Hepatocyte (in vitro differentiated cells): ENCODE measurements at regions not wholly inside any gene's neighbourhood (a gene's known extent, or its start where the extent isn't known, plus 50 kb on each side); places are given as distances from the start of the nearest gene placed in this dataset.

Source experiments
- DNase-seq: peaks from one replicate; pipeline ENCODE4 v3.0.0-alpha.2; 2016; ENCODE audit warnings: low spot score
- H2AFZ ChIP-seq: fragments of 200-600 bp; sonication (generic); 2 replicates; pipeline ENCODE4 v1.6.0; 2016; ENCODE audit warnings: antibody characterized with exemption, mild to moderate bottlenecking
- H3K27ac ChIP-seq: fragments of 200-600 bp; sonication (generic); 2 replicates; pipeline ENCODE4 v1.5.1; 2016; ENCODE audit warnings: mild to moderate bottlenecking
- H3K27me3 ChIP-seq: fragments of 200-600 bp; sonication (generic); 2 replicates; pipeline ENCODE4 v1.6.1; 2016
- H3K36me3 ChIP-seq: fragments of 200-600 bp; sonication (generic); replicated peaks from 2 replicates; pipeline ENCODE4 v1.5.1; 2016; ENCODE audit warnings: low read depth; ENCODE audit not compliant: insufficient read depth
- H3K4me1 ChIP-seq: fragments of 200-600 bp; sonication (generic); 2 replicates; pipeline ENCODE4 v1.5.1; 2016; ENCODE audit warnings: mild to moderate bottlenecking, moderate library complexity; ENCODE audit not compliant: insufficient read depth
- H3K4me2 ChIP-seq: fragments of 200-600 bp; sonication (generic); 2 replicates; pipeline ENCODE4 v1.6.0; 2016
- H3K4me3 ChIP-seq: fragments of 200-600 bp; sonication (generic); 2 replicates; pipeline ENCODE4 v1.5.1; 2016; ENCODE audit warnings: mild to moderate bottlenecking
- H3K79me2 ChIP-seq: fragments of 200-600 bp; sonication (generic); 2 replicates; pipeline ENCODE4 v1.6.0; 2017; ENCODE audit warnings: mild to moderate bottlenecking
- H3K9me2 ChIP-seq: fragments of 200-600 bp; sonication (generic); replicated peaks from 2 replicates; pipeline ENCODE4 v1.6.0; 2017; ENCODE audit warnings: mild to moderate bottlenecking; ENCODE audit not compliant: insufficient read depth
- H3K9me3 ChIP-seq: fragments of 200-600 bp; sonication (generic); 2 replicates; pipeline ENCODE4 v1.5.1; 2016; ENCODE audit warnings: low read depth, mild to moderate bottlenecking
- H4K20me1 ChIP-seq: fragments of 200-600 bp; sonication (generic); 2 replicates; pipeline ENCODE4 v1.6.0; 2016; ENCODE audit warnings: mild to moderate bottlenecking; ENCODE audit not compliant: insufficient read depth, poor library complexity, severe bottlenecking
- EZH2 ChIP-seq: fragments of 200-600 bp; sonication (generic); IDR thresholded peaks from 2 replicates; pipeline ENCODE4 v1.6.1; 2016; ENCODE audit warnings: antibody characterized with exemption, mild to moderate bottlenecking, borderline replicate concordance
- EZH2phosphoT487 ChIP-seq: fragments of 200-600 bp; sonication (generic); IDR thresholded peaks from one replicate; pipeline ENCODE4 v1.6.1; 2018; ENCODE audit warnings: antibody characterized with exemption, mild to moderate bottlenecking, low read depth, moderate library complexity; ENCODE audit not compliant: unreplicated experiment, severe bottlenecking
- WGBS: methylation state at CpG from one replicate; pipeline ENCODE4 v1.1.6; 2016; ENCODE audit warnings: low lambda C conversion rate; ENCODE audit errors: missing lambda C conversion rate; 5-methylcytosine and 5-hydroxymethylcytosine counted together
- TF ChIP-seq, protein P1 (sequence below): fragments of 200-600 bp; sonication (generic); IDR thresholded peaks from 2 replicates; pipeline ENCODE4 v1.5.1; 2016; ENCODE audit warnings: antibody characterized with exemption, mild to moderate bottlenecking; ENCODE audit not compliant: poor library complexity

GRCh38 chr20:23290761-23291574, 59.6 kb upstream of the NXT1 start:
- TF ChIP-seq EZH2 (no peak), EZH2phosphoT487 (no peak)
- TF ChIP-seq, protein P1, sequence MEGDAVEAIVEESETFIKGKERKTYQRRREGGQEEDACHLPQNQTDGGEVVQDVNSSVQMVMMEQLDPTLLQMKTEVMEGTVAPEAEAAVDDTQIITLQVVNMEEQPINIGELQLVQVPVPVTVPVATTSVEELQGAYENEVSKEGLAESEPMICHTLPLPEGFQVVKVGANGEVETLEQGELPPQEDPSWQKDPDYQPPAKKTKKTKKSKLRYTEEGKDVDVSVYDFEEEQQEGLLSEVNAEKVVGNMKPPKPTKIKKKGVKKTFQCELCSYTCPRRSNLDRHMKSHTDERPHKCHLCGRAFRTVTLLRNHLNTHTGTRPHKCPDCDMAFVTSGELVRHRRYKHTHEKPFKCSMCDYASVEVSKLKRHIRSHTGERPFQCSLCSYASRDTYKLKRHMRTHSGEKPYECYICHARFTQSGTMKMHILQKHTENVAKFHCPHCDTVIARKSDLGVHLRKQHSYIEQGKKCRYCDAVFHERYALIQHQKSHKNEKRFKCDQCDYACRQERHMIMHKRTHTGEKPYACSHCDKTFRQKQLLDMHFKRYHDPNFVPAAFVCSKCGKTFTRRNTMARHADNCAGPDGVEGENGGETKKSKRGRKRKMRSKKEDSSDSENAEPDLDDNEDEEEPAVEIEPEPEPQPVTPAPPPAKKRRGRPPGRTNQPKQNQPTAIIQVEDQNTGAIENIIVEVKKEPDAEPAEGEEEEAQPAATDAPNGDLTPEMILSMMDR: no peak
- Histone ChIP-seq H3K27me3 (no peaks in the 10 kb centered on the region), H2AFZ (no peak overlapping the region), H3K9me3 (no peaks in the 10 kb centered on the region), H3K4me3 (no peak overlapping the region), H3K9me2 (no peaks in the 10 kb centered on the region), H3K4me1 (peaks cover 10% of the 10 kb centered on the region), H3K79me2 (no peaks in the 10 kb centered on the region), H4K20me1 (no peaks in the 10 kb centered on the region), H3K4me2 (no peak overlapping the region), H3K27ac (no peak overlapping the region), H3K36me3 (no peaks in the 10 kb centered on the region)
- 94% methylated on average over 11 of the region's 11 CpGs for WGBS
- DNase-seq: no peak

- no peak overlapping the region for H2AFZ ChIP-seq
- H3K27me3 ChIP-seq: no peaks in the 10 kb centered on the region
- DNase-seq: no peak
- no peak overlapping the region for H3K27ac ChIP-seq
- H3K36me3 ChIP-seq: no peaks in the 10 kb centered on the region
- no peak overlapping the region for H3K4me3 ChIP-seq
- no peaks in the 10 kb centered on the region for H3K79me2 ChIP-seq
- H3K9me2 ChIP-seq: no peaks in the 10 kb centered on the region
- peaks cover 10% of the 10 kb centered on the region for H3K4me1 ChIP-seq
- H3K9me3 ChIP-seq: no peaks in the 10 kb centered on the region
- no peak for TF ChIP-seq EZH2phosphoT487
- TF ChIP-seq, protein P1: no peak
- TF ChIP-seq EZH2: no peak
- H3K4me2 ChIP-seq: no peak overlapping the region
- WGBS: 60% methylated on average over 7 of the region's 7 CpGs
- H4K20me1 ChIP-seq: no peaks in the 10 kb centered on the region
These were observed 60.7 kb upstream of the NXT1 start for GRCh38 chr20:23289724-23290395.

GRCh38 chr20:23289249-23289648, 61.3 kb upstream of the NXT1 start:
- H3K9me2 ChIP-seq: no peaks in the 10 kb centered on the region
- no peaks in the 10 kb centered on the region for H3K79me2 ChIP-seq
- no peak overlapping the region for H3K4me3 ChIP-seq
- H3K4me1 ChIP-seq: peaks cover 10% of the 10 kb centered on the region
- no peak overlapping the region for H3K4me2 ChIP-seq
- no peak overlapping the region for H3K27ac ChIP-seq
- no peaks in the 10 kb centered on the region for H4K20me1 ChIP-seq
- DNase-seq: no peak
- H3K9me3 ChIP-seq: no peaks in the 10 kb centered on the region
- TF ChIP-seq EZH2phosphoT487 (no peak), EZH2 (no peak)
- TF ChIP-seq, protein P1: no peak
- no peak overlapping the region for H2AFZ ChIP-seq
- no peaks in the 10 kb centered on the region for H3K27me3 ChIP-seq
- 83% methylated on average over 7 of the region's 7 CpGs for WGBS
- no peaks in the 10 kb centered on the region for H3K36me3 ChIP-seq
